CD4-positive, alpha-beta T cell treated with Interleukin-4 for 1 hour (primary cell): ENCODE measurements at regions not wholly inside any gene's neighbourhood (a gene's known extent, or its start where the extent isn't known, plus 50 kb on each side); places are given as distances from the start of the nearest gene placed in this dataset.
"Not testable (repeated sequence)": the region's sequence is repeated elsewhere in the genome, so short reads cannot be mapped to it uniquely, and the experiment has no call there.

ENCODE experiments used
- DNase-seq, 2 donors: peaks; one replicate each; pipeline ENCODE4 v3.0.0-alpha.2; 2020 to 2022

GRCh38 chr13:33561627-33562026, 256.3 kb upstream of the RFC3 start:
- no peak for DNase-seq

GRCh38 chr13:33571618-33572017, 246.3 kb upstream of the RFC3 start:
- DNase-seq, result no peak

- not testable (repeated sequence) for DNase-seq
Measured at GRCh38 chr13:33572322-33572721, 245.6 kb upstream of the RFC3 start.

- no peak for DNase-seq
Measured at GRCh38 chr13:33575378-33575777, 242.6 kb upstream of the RFC3 start.

- no peak for DNase-seq
Measured at GRCh38 chr13:33577007-33577406, 240.9 kb upstream of the RFC3 start.

GRCh38 chr13:33578786-33579185, 239.2 kb upstream of the RFC3 start:
- no peak for DNase-seq

GRCh38 chr13:33582121-33582520, 235.8 kb upstream of the RFC3 start:
- no peak for DNase-seq

GRCh38 chr13:33583398-33583797, 234.6 kb upstream of the RFC3 start:
- no peak for DNase-seq

GRCh38 chr13:33590936-33591335, 227.0 kb upstream of the RFC3 start:
- no peak for DNase-seq

GRCh38 chr13:33606692-33607091, 211.3 kb upstream of the RFC3 start:
- DNase-seq, result no peak

- peak; percentile 41 to 71 for DNase-seq
Measured at GRCh38 chr13:33610438-33611120, 207.4 kb upstream of the RFC3 start.

GRCh38 chr13:33611121-33611805, 206.7 kb upstream of the RFC3 start:
- no peak for DNase-seq

- no peak for DNase-seq
Measured at GRCh38 chr13:33612641-33613638, 205.0 kb upstream of the RFC3 start.

GRCh38 chr13:33615436-33615835, 202.5 kb upstream of the RFC3 start:
- DNase-seq, result no peak

GRCh38 chr13:33616130-33616529, 201.8 kb upstream of the RFC3 start:
- no peak for DNase-seq

GRCh38 chr13:33617055-33617454, 200.9 kb upstream of the RFC3 start:
- DNase-seq, result no peak

- DNase-seq, result no peak
Measured at GRCh38 chr13:33624253-33624652, 193.7 kb upstream of the RFC3 start.

GRCh38 chr13:33624740-33625139, 193.2 kb upstream of the RFC3 start:
- DNase-seq, result no peak

- DNase-seq, result no peak
Measured at GRCh38 chr13:33626407-33626806, 191.5 kb upstream of the RFC3 start.

- DNase-seq, result no peak
Measured at GRCh38 chr13:33628662-33629061, 189.3 kb upstream of the RFC3 start.

GRCh38 chr13:33629605-33630360, 188.2 kb upstream of the RFC3 start:
- DNase-seq, result no peak

- no peak for DNase-seq
Measured at GRCh38 chr13:33633701-33634545, 184.0 kb upstream of the RFC3 start.
